ENCODE measurements at regions not wholly inside any gene's neighbourhood (a gene's known extent, or its start where the extent isn't known, plus 50 kb on each side); places are given as distances from the start of the nearest gene placed in this dataset.
A peak's percentile ranks its signal among the peaks of the same experiment; 100 is the strongest.
"Not testable (repeated sequence)": the region's sequence is repeated elsewhere in the genome, so short reads cannot be mapped to it uniquely, and the experiment has no call there.

GRCh38 chr7:113392841-113393540 lies 274.6 kb upstream of the SMIM30 start:
- DNase-seq (ENCODE audit: low spot score): no peak

GRCh38 chr7:113392421-113392820 lies 274.1 kb upstream of the SMIM30 start:
- DNase-seq (ENCODE audit: low spot score): no peak

GRCh38 chr7:113389112-113389646 lies 270.8 kb upstream of the SMIM30 start:
- DNase-seq (ENCODE audit: low spot score): peak; percentile 94

GRCh38 chr7:113383638-113384037 lies 265.3 kb upstream of the SMIM30 start:
- no peak for DNase-seq (ENCODE audit: low spot score)

GRCh38 chr7:113379746-113380145 lies 261.4 kb upstream of the SMIM30 start:
- no peak for DNase-seq (ENCODE audit: low spot score)

GRCh38 chr7:113374955-113375354 lies 256.6 kb upstream of the SMIM30 start:
- DNase-seq (ENCODE audit: low spot score): no peak

GRCh38 chr7:113373863-113374262 lies 255.5 kb upstream of the SMIM30 start:
- no peak for DNase-seq (ENCODE audit: low spot score)

- DNase-seq (ENCODE audit: low spot score): no peak
Observed at GRCh38 chr7:113371416-113372043, 253.2 kb upstream of the SMIM30 start.

- no peak for DNase-seq (ENCODE audit: low spot score)
Observed at GRCh38 chr7:113370910-113371309, 252.6 kb upstream of the SMIM30 start.

- DNase-seq (ENCODE audit: low spot score): no peak
Observed at GRCh38 chr7:113368256-113368655, 249.9 kb upstream of the SMIM30 start.

GRCh38 chr7:113367041-113367586 lies 248.8 kb upstream of the SMIM30 start:
- DNase-seq (ENCODE audit: low spot score): no peak

- DNase-seq (ENCODE audit: low spot score): no peak
Observed at GRCh38 chr7:113366122-113366521, 247.8 kb upstream of the SMIM30 start.

- DNase-seq (ENCODE audit: low spot score): no peak
Observed at GRCh38 chr7:113349339-113349738, 231.0 kb upstream of the SMIM30 start.

- DNase-seq (ENCODE audit: low spot score): no peak
Observed at GRCh38 chr7:113339661-113340060, 221.3 kb upstream of the SMIM30 start.

- DNase-seq (ENCODE audit: low spot score): no peak
Observed at GRCh38 chr7:113338071-113338696, 219.8 kb upstream of the SMIM30 start.

GRCh38 chr7:113336838-113337237 lies 218.5 kb upstream of the SMIM30 start:
- DNase-seq (ENCODE audit: low spot score): not testable (repeated sequence)

GRCh38 chr7:113331155-113331898 lies 213.0 kb upstream of the SMIM30 start:
- peak; percentile 76 for DNase-seq (ENCODE audit: low spot score)

GRCh38 chr7:113321201-113321600 lies 202.8 kb upstream of the SMIM30 start:
- DNase-seq (ENCODE audit: low spot score): no peak

GRCh38 chr7:113320419-113320818 lies 202.1 kb upstream of the SMIM30 start:
- DNase-seq (ENCODE audit: low spot score): no peak

- peak; percentile 68 for DNase-seq (ENCODE audit: low spot score)
Observed at GRCh38 chr7:113314594-113314993, 196.2 kb upstream of the SMIM30 start.

GRCh38 chr7:113308399-113308798 lies 190.0 kb upstream of the SMIM30 start:
- DNase-seq (ENCODE audit: low spot score): no peak

- no peak for DNase-seq (ENCODE audit: low spot score)
Observed at GRCh38 chr7:113307147-113307546, 188.8 kb upstream of the SMIM30 start.
